ENCODE measurements at regions not wholly inside any gene's neighbourhood (a gene's known extent, or its start where the extent isn't known, plus 50 kb on each side); places are given as distances from the start of the nearest gene placed in this dataset.
"Not testable (repeated sequence)": the region's sequence is repeated elsewhere in the genome, so short reads cannot be mapped to it uniquely, and the experiment has no call there.

DNA sequence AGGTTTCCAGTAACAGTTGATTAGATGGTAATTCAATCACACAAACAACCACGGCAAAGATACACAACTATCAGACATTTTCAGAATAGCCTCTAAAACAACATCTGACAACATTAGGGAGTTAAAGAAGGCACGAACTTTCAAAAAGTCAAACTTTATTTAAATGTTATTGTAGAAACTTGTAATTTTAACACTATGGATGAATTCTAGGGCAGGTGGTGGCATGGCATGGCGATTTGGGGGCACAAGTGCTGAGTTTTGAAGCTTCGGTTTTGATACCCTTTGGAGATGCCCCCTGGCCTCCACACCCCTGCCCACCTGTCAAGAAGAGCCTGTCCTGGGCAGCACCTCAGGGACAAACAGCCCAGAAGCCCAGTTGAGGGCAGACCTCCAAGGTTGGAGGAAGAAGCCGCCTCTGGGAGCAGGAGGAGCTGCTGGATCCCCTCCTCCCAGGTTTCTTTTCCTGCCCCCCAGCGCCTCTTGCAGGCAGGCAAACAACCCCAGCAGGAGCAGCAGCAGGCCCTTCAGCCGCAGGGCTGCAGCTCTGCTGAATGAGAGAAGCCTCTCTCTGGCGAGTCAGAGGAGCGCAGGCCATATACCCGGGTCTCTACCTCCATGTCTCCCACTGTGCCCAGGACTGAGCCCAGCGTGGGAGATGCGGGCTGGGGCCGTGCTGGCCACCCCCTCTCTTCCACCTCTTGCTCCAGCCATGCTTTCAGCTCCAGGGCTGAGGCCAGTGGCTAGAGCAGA is 102.1 kb upstream of the IGLL5 start:
- no peak for DNase-seq

GRCh38 chr22:22786301-22787115 is 101.1 kb upstream of the IGLL5 start:
- no peak for DNase-seq

- DNase-seq = no peak
These were observed 100.5 kb upstream of the IGLL5 start for GRCh38 chr22:22787151-22787550.

GRCh38 chr22:22787786-22788459 is 99.7 kb upstream of the IGLL5 start:
- no peak for DNase-seq

DNA sequence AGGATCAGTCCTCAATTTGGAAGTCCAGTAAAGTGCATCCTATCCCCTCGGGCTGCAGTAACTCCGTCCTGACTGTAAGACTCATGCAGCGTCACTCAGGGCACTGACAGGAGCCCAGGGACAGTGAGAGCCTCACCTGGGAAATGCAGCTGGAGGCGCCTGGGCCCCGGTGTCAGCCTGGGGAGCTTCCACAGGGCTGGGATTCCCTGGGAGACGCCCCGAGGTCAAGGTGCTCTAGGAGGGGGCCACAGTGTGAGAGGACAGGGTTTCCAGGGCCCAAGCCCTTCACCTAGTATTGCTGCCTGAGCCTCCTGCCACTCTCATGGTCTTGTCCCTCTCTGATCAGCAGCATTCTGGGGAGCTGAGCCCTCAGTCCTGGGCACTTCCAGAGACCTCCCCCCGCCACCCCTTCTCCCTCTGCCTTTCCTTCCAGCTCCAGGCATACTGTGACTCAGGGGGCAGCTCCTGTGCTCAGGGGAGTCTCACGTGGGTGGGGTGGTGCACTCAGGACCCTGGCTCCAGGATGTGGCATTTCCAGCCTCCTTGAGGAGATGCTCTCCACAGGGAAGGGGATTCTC is 99.1 kb upstream of the IGLL5 start:
- no peak for DNase-seq

DNA sequence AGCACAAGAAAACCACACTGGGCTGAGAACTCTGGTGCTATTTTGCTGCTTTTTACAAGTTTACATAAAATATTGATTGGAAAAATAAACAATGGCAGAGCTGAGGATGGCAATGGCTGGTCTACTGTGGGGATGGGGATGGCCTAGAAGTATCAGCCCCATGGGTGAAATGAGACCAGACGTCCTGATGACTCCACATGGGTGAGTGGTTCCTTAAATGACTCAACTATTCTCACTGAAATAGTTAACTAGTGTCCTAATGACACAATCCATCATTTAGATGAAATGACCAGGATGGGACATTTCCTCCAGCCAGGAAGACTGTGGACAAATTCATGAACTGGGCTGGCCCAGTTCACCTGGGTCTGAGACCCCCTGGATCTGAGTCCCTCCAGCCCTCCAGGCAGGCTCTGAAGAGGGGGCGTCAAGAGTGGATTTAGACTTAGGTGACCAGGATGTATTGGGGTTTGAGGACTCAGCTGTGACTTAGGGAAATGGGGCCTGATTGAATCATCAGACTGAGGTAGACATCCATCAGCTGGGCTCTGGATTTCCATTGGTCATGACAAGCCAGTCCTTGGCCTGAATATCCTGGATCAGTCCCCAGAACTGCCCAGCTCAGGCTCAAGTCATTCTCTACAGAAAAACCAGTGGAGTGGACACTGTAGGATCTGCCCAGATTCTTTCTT is 98.2 kb upstream of the IGLL5 start:
- no peak for DNase-seq

DNA sequence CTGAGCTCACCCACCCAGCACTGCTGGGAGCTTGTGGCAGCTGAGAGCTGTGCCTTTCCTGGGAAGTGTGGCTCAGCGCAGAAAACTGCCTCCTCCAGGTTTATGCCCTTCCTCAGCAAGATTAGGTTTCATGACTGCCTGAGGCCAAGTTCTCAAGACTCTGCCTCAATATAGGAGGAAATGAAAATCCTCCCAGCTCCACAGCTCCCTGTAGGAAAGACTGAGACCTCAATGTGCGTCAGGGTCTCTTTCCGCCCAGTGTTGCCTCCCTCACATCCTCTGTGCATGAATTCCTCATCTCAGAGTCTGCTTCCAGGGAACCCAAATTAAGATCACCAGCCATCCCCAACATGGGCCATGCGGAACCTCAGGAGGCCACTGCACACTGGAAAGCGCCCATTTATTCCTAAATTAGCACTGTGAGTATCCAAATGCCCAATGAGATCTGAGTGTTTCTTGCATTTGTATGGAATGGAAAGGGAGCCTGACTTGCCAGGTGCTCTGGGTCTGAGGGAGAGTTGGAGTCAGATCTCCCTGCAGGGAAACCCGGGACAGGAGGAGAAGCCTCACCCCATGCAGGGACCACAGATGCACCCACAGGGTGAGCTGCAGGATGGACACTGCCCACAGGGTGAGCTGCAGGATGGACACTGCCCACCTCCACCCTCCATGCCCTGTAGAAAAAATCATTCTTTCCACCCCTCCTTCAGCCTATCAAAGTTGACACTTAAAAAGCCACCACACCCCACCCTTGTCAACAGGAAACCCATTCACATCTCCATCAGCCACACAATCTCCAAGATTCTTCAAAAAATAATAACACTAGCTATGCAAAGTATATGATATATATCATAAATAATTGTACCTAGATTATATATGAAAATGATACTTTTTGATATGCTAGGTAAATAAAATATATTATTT is 97.4 kb upstream of the IGLL5 start:
- no peak for DNase-seq

DNA sequence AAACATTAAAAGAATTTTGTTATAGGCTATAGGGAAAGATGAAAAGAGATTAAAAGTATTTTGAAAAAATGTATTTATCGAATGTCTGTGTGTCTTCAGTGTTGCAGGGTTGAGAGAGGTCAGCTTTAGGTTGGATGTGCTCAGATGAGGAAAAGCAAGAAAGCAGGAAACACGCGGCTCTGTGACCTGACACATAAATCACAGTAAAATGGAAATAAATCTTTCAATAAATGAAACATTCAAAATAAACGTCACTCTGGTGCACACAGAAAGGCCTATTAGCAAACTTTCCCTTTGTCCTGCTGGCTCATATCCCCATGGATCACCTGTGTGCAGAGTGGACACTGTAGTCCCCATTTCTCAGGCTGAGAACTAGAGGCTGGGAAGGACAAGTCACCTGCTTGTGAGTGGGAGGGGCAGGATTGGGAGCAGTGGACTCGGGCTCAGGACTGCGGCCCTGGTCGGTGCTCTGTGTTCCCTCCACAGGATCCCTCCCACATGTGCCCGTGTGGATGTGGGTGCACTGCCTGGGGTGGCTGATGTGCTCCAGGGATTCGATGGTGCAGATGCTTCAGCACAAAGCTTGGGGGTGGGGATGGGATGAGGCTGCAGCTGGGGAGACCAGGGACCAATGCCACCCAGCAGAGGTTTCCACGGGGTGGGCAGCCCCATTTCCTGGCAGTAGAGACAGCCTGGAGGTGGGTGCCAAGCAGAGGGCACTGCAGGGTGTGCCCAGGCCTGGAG is 96.0 kb upstream of the IGLL5 start:
- DNase-seq = no peak

DNA sequence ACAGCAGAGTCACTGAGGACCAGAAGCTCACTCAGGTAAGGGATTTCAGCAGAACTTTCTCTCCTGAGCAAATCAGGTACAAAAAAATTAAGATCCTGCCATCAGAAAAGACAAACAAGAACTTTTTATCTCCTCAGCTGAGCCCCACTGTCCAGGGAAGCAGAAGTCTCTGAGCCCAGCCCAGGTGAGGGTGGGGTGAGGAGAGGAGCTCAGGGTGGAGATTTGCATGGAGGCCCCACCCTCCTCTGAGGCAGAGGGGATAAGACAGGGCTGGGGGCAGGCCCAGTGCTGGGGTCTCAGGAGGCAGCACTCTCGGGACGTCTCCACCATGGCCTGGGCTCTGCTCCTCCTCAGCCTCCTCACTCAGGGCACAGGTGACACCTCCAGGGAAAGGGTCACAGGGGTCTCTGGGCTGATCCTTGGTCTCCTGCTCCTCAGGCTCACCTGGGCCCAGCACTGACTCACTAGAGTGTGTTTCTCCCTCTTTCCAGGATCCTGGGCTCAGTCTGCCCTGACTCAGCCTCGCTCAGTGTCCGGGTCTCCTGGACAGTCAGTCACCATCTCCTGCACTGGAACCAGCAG is 95.3 kb upstream of the IGLL5 start:
- DNase-seq = not testable (repeated sequence)

DNA sequence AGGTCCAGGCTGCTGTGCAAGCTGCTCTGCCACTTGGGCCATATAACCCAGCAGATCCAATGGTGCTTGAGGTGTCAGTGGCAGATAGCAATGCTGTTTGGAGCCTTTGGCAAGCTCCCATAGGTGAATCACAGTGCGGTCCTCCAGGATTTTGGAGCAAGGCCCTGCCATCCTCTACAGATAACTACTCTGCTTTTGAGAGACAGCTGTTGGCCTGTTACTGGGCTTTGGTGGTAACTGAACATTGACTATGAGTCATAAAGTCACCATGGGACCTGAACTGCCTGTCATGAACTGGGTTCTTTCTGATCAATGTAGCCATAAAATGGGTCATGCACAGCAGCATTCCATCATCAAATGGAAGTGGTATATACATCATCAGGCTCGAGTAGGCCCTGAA is 92.0 kb upstream of the IGLL5 start:
- DNase-seq = not testable (repeated sequence)

DNA sequence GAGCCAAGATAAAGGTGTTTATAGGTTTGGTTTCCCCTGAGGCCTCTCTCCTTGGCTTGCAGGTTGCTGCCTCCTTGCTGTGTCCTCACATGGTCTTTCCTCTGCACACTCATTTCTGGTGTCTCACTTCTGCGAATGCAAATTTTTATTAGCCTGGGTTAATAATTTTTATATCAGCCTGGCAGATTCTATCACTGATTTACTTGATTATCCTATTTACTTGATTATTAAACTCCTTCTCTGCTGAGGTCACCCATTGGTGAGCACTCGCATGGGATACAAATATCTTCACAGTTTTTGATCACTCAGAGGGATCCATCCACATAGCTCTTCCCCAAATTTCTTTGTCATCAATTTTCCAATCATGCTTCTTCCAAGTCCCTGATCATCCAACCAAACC is 90.9 kb upstream of the IGLL5 start:
- DNase-seq = no peak

GRCh38 chr22:22798232-22798616 is 89.4 kb upstream of the IGLL5 start:
- no peak for DNase-seq

- no peak for DNase-seq
These were observed 88.9 kb upstream of the IGLL5 start for GRCh38 chr22:22798716-22799115.

DNA sequence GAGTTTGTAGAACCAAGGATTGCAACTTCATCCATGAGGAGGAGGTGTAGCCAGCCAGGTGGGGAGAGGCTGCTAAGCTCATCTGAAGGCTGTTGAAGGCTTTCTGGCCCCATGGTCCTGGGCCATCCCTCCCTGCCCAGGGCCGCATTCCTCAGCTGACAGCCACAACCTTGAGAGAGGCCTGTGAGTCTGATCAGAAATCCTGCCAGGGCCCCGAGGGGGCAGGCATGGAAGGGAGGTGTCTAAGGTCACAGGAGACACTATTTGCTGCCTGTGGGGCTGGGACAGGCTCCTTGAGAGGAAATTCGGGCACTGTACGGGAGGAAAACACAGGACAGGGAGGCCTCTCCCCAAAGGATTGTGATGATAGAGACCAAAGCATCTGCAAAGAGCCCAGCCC is 88.1 kb upstream of the IGLL5 start:
- no peak for DNase-seq

DNA sequence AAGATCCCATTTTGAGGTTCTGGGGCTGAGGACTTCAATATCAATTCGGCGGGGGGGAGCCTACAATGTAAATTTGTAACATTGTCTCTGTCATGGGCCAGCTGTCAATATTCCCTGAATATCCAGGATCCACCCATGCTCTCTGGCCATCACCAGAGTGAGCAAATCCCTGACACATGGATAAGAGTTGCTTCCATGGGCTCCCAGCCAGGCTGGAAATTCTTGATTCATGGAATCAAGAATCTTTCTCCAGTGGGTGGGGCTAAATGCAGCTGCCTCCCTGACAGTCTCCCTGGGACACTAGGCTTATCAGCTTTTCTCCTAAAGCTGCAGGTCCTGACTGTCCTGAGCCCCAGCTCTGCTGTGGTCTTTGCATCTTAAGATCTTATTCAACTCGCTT is 86.9 kb upstream of the IGLL5 start:
- no peak for DNase-seq

GRCh38 chr22:22802339-22802970 is 85.2 kb upstream of the IGLL5 start:
- no peak for DNase-seq

- no peak for DNase-seq
These were observed 84.2 kb upstream of the IGLL5 start for GRCh38 chr22:22803285-22803853.

- no peak for DNase-seq
These were observed 77.6 kb upstream of the IGLL5 start for GRCh38 chr22:22810018-22810427.

- DNase-seq = no peak
These were observed 77.1 kb upstream of the IGLL5 start for GRCh38 chr22:22810471-22810870.

All from NCI-H2107 (cell line).